HT1080 (cell line): ENCODE measurements at regions not wholly inside any gene's neighbourhood (a gene's known extent, or its start where the extent isn't known, plus 50 kb on each side); places are given as distances from the start of the nearest gene placed in this dataset.
A peak's percentile ranks its signal among the peaks of the same experiment; 100 is the strongest.
"Not testable (repeated sequence)": the region's sequence is repeated elsewhere in the genome, so short reads cannot be mapped to it uniquely, and the experiment has no call there.

Experiments
- DNase-seq: peaks from one replicate; pipeline ENCODE4 v3.0.0-alpha.2; 2015; ENCODE audit warnings: low read depth

DNA sequence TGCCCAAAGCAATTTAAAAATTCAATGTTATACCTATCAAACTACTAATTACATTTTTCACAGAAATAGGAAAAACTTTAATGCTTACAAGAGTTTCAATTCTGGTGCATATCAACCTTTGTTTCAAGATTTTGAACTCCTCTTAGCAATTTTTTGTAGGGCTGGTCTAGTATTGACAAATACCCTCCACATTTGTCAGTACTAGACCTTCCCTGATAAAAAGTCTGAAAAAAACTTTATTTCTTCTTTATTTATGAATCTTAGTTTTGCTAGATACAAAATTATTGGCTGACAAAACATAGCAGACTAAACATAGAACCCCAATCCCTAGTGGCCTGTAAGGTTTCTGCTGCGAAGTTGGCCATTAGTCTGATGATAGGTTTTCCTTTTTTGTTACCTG lies 1804.9 kb downstream of the EFNA5 start:
- DNase-seq = no peak

- not testable (repeated sequence) for DNase-seq
Measured at GRCh38 chr5:105859350-105859749, 1811.4 kb downstream of the EFNA5 start.

- DNase-seq = no peak
Measured at GRCh38 chr5:105849701-105850100, 1821.0 kb downstream of the EFNA5 start.

GRCh38 chr5:105840800-105841199 lies 1829.9 kb downstream of the EFNA5 start:
- DNase-seq = no peak

DNA sequence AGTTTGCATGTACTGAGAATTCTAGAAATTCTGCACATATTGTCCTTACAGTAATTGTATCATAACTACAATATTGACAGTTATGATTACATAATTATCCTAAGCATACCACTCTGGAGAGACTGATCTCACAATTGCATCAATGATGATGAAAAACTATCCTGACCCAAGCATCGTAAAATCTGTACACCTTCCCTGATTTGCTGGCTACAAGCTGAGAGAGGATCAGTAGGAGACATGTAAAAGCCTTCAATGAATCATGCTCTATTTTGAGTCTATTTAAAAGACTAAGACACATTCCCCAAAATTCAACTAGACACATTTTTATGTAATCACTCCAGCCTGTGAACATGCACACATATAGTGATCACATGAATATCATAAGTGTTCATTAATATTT lies 1833.8 kb downstream of the EFNA5 start:
- no peak for DNase-seq

- DNase-seq = no peak
Measured at GRCh38 chr5:105836268-105836667, 1834.5 kb downstream of the EFNA5 start.

DNA sequence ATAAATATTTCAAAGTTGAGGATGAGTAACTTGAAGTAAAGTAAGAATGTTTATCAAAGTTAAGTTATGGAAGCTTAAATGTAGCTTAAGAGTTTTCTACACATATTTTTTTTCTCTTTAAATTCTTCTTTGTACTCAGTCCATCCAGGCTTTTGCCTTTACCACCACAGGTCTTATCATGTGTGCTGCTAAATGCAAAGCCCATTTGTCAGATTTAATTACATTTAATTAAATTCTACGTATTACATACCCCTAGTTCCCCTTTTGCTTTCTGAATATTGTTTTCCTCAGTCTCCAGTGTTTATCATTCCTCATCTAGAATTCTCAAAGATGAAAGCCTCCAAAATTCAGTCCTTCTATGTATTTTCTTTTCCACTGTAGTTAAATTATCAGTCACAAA lies 1841.9 kb downstream of the EFNA5 start:
- DNase-seq = no peak

- no peak for DNase-seq
Measured at GRCh38 chr5:105821800-105822199, 1848.9 kb downstream of the EFNA5 start.

DNA sequence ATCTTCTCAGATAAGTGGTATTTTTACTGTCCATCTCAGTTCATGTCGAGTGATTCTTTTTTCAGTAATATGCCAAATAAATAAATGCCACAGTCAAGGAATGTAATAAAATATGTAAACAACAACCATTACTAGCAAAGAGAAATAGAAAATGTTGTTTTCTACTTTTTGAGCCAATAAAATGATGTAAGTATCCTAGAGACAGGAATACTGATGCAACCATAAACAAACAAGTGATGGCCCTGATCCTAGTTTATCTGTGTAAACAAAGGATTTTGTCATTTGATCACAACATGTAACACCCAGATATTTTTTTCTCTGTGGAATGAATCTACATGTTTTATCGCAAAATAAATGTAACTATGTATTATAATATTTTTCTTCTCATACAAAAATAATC lies 1852.8 kb downstream of the EFNA5 start:
- no peak for DNase-seq

DNA sequence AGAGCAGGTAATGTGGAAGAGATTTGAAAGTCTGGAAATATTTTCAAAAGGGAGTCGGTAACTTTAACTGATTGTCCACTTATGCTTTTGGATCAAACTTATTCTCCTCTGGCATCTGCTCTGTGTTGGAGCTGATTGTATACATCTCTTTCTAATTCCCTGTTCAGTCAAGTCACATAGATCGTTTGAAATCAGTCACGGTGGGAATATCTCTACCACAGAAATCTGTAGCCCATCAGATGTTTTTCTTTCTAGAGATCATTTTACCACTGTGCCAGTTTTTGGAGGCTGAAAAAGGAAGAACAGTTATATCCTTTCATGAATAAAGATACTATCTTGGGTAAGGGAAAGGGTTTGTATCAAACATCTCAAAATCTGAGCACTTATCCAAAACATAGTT lies 1853.3 kb downstream of the EFNA5 start:
- no peak for DNase-seq

- no peak for DNase-seq
Measured at GRCh38 chr5:105816961-105817360, 1853.8 kb downstream of the EFNA5 start.

- no peak for DNase-seq
Measured at GRCh38 chr5:105812304-105812703, 1858.4 kb downstream of the EFNA5 start.

DNA sequence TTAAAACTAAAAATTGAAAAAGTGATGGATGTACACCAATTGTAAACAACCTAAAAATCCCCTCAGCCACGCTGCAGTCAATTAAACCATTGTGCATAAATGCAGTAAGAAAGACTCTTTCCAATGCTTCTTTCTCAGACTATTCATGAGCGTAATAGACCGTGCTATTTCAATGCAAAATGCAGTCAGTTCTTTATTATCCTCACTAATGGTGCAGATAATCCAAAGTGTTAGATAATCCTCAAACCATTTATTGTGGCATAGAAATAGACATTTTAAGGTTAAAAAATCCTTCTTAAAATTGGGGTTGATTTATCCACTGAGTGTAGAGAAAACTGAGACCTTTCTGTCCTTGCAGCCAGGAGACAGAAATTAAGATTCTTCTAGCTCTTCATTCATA lies 1862.8 kb downstream of the EFNA5 start:
- DNase-seq = no peak

- DNase-seq = no peak
Measured at GRCh38 chr5:105807290-105807689, 1863.4 kb downstream of the EFNA5 start.

DNA sequence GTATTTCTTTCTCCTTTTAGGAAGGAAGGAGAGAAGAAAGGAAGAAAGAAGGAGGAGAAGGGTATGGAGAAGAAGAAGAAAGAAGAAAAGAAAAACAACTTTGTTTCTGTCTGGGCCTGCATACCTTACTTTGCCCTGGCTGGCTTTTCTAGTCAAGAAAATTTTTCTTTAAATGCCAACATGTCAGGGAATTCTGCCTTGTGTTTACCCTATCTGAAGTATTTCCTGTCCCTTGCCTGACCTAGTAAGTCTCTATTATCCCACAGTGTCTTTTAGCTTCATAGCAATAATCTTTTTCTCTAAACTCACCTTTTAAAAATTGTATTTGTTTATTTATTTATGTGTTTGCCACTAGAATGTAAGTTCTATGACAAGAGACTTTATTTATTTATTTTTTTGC lies 1864.1 kb downstream of the EFNA5 start:
- no peak for DNase-seq

GRCh38 chr5:105803431-105803830 lies 1867.3 kb downstream of the EFNA5 start:
- no peak for DNase-seq

DNA sequence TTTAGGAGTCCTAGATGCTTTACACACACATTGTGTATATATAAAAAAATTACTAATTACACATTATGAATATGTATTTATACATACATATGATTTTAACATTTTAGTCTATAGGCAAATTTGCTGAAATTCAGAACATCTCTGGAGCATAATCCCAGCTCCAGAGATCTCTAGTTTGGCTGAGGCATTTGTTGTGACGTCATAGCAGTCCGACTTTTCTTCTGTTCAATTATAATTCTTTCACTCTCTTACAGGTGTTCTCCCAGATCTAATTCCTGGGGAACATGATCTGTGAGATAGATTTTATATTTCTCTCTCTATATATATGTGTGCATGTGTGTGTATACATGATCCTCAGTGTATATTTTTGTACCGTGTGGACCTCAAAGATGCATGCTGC lies 1876.2 kb downstream of the EFNA5 start:
- DNase-seq = no peak

GRCh38 chr5:105789246-105789645 lies 1881.5 kb downstream of the EFNA5 start:
- DNase-seq = no peak

GRCh38 chr5:105783811-105784210 lies 1886.9 kb downstream of the EFNA5 start:
- no peak for DNase-seq

GRCh38 chr5:105782501-105782900 lies 1888.2 kb downstream of the EFNA5 start:
- DNase-seq = no peak

- no peak for DNase-seq
Measured at GRCh38 chr5:105773241-105773640, 1897.5 kb downstream of the EFNA5 start.

- DNase-seq = no peak
Measured at GRCh38 chr5:105767267-105767666, 1903.5 kb downstream of the EFNA5 start.

DNA sequence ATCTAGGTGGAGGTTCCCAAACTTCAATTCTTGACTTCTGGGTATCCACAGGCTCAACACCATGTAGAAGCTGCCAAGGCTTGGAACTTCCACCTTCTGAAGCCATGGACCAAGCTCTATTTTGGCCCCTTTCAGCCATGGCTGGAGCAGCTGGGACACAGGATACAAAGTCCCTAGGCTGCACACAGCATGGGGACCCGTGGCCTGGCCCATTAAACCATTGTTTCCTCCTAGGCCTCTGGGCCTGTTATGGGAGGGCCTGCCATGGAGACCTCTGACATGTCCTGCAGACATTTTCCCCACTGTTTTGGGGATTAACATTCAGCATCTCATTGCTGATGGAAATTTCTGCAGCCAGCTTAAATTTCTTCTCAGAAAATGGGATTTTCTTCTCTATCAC lies 1908.0 kb downstream of the EFNA5 start:
- DNase-seq = no peak

GRCh38 chr5:105754056-105754455 lies 1916.7 kb downstream of the EFNA5 start:
- DNase-seq = no peak

DNA sequence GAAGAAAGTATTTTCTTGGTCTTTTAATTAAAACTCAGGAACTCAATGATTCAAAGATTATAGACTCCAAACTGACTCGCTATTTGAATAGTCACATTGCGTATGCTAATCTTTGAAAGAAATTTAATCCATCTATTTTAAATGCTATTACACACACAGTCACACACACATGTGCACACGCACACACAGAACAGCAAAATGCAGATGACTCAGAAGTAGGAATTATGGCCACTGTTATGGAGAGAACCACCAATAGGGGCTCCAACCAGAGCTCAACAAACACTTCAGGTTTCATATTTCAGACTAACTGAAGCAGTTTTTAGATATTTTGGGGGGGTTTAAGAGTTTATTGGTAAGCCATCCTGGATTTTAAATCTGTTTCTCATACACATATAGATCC lies 1917.9 kb downstream of the EFNA5 start:
- peak; percentile 48 for DNase-seq
